ENCODE measurements at regions not wholly inside any gene's neighbourhood (a gene's known extent, or its start where the extent isn't known, plus 50 kb on each side); places are given as distances from the start of the nearest gene placed in this dataset.

DNA sequence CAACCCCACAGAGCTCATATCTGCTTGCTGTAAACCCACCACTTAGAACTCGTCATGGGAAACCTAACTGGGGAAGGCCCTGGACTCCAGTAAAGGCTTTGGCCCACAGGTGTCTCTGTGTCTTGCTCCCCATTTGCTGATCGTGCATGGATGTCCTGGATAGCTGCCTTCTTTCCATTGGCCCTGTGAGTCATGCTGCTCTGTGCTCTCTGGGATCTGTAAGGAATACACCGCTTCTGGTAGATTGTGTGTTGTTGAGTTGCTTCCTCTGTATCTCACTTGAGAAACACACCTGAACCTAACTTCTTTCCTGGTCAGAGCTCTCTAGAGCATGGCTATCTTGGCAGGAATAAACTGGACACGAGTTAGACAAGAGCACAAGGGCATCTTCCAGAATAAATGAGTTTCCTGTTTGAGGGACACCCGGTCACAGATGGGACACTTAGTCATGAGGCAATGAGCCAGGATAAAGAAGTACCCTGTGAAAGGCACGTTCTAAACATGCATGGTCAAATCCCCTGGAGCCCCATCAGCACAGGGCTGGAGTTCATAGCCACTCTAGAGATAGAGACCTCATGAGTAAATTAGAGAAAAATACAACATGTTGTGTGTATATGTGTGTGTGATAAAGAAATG is 99.6 kb upstream of the TMEM170B start:
- TF ChIP-seq, protein P1, sequence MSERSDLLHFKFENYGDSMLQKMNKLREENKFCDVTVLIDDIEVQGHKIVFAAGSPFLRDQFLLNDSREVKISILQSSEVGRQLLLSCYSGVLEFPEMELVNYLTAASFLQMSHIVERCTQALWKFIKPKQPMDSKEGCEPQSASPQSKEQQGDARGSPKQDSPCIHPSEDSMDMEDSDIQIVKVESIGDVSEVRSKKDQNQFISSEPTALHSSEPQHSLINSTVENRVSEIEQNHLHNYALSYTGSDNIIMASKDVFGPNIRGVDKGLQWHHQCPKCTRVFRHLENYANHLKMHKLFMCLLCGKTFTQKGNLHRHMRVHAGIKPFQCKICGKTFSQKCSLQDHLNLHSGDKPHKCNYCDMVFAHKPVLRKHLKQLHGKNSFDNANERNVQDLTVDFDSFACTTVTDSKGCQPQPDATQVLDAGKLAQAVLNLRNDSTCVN (tag by site-specific recombination; optimal IDR thresholded peaks at IDR 0.05): no peak
- TF ChIP-seq ZNF549 (tag by site-specific recombination; IDR thresholded peaks at IDR 0.05) (no peak), ZSCAN30 (tag by site-specific recombination; IDR thresholded peaks at IDR 0.05) (no peak), KLF1 (tag by site-specific recombination; IDR thresholded peaks at IDR 0.05) (no peak), ZNF548 (tag by site-specific recombination; IDR thresholded peaks at IDR 0.05) (no peak), ZNF561 (tag by site-specific recombination; IDR thresholded peaks at IDR 0.05; ENCODE audit: borderline replicate concordance) (no peak), ZNF707 (tag by site-specific recombination; IDR thresholded peaks at IDR 0.05) (no peak)
- TF ChIP-seq, protein P2, sequence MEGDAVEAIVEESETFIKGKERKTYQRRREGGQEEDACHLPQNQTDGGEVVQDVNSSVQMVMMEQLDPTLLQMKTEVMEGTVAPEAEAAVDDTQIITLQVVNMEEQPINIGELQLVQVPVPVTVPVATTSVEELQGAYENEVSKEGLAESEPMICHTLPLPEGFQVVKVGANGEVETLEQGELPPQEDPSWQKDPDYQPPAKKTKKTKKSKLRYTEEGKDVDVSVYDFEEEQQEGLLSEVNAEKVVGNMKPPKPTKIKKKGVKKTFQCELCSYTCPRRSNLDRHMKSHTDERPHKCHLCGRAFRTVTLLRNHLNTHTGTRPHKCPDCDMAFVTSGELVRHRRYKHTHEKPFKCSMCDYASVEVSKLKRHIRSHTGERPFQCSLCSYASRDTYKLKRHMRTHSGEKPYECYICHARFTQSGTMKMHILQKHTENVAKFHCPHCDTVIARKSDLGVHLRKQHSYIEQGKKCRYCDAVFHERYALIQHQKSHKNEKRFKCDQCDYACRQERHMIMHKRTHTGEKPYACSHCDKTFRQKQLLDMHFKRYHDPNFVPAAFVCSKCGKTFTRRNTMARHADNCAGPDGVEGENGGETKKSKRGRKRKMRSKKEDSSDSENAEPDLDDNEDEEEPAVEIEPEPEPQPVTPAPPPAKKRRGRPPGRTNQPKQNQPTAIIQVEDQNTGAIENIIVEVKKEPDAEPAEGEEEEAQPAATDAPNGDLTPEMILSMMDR (tag by site-specific recombination; IDR thresholded peaks at IDR 0.05): no peak
- TF ChIP-seq, protein P3, sequence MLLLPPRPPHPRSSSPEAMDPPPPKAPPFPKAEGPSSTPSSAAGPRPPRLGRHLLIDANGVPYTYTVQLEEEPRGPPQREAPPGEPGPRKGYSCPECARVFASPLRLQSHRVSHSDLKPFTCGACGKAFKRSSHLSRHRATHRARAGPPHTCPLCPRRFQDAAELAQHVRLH (tag by site-specific recombination; IDR thresholded peaks at IDR 0.05): no peak
